ENCODE measurements at regions not wholly inside any gene's neighbourhood (a gene's known extent, or its start where the extent isn't known, plus 50 kb on each side); places are given as distances from the start of the nearest gene placed in this dataset.

- Mint-ChIP-seq H3K4me1 (no peaks in the 10 kb centered on the region), H3K4me3 (no peak overlapping the region), H3K27ac (no peak overlapping the region), H3K9me3 (peaks cover 0 to 13% (median 6%) of the 10 kb centered on the region in 5 donors), H3K27me3 (no peaks in the 10 kb centered on the region), H3K36me3 (no peaks in the 10 kb centered on the region)
- no peaks in the 10 kb centered on the region for H3K36me3 ChIP-seq (ENCODE audit: insufficient read depth, low read length)
- H3K9me3 ChIP-seq (ENCODE audit: low read length): no peaks in the 10 kb centered on the region
- CTCF ChIA-PET: no interaction called here
- H3K27me3 ChIP-seq (ENCODE audit: insufficient read depth, low read length, poor library complexity, severe bottlenecking): no peaks in the 10 kb centered on the region
- no peaks in the 10 kb centered on the region for H3K4me1 ChIP-seq (ENCODE audit: insufficient read depth, low read length)
- DNase-seq: no peak
- no peak overlapping the region for H3K27ac ChIP-seq (ENCODE audit: low read depth, low read length)
- no peak overlapping the region for H3K4me3 ChIP-seq (ENCODE audit: low read length)
- POLR2A ChIA-PET: no interaction called here
These were observed 1053.4 kb upstream of the ADGRL4 start for GRCh38 chr1:80059940-80060339.

DNA sequence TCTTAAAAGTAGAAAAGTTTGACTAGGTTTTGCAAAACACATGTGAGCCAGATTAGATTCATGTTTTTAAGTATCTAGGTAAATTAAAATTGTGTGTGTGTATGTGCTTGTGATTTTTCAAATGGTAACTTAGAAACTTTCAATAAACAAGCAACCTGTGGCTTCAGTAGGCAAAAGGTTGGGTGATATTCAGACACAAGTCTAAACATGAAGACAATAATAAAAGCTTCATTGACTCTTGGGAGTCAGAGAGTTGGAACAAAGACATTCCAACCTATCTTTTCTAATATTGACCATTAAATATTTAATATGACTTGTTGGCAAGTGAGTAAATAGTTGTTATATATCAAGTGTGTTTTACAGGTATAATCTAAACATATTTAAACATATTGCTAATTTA lies 1049.6 kb upstream of the ADGRL4 start:
- no peak for DNase-seq
- H3K27me3 Mint-ChIP-seq: no peaks in the 10 kb centered on the region
- no peaks in the 10 kb centered on the region for H3K36me3 Mint-ChIP-seq
- H3K4me1 ChIP-seq (ENCODE audit: insufficient read depth, low read length): no peaks in the 10 kb centered on the region
- no peak overlapping the region for H3K4me3 Mint-ChIP-seq
- CTCF ChIA-PET: no interaction called here
- H3K27ac Mint-ChIP-seq: no peak overlapping the region
- H3K9me3 Mint-ChIP-seq: peaks cover 5 to 18% (median 10%) of the 10 kb centered on the region in 5 donors
- H3K4me1 Mint-ChIP-seq: no peaks in the 10 kb centered on the region
- no peak overlapping the region for H3K4me3 ChIP-seq (ENCODE audit: low read length)
- H3K27me3 ChIP-seq (ENCODE audit: insufficient read depth, low read length, poor library complexity, severe bottlenecking): no peaks in the 10 kb centered on the region
- no peaks in the 10 kb centered on the region for H3K36me3 ChIP-seq (ENCODE audit: insufficient read depth, low read length)
- POLR2A ChIA-PET: no interaction called here
- H3K27ac ChIP-seq (ENCODE audit: low read depth, low read length): no peak overlapping the region
- no peaks in the 10 kb centered on the region for H3K9me3 ChIP-seq (ENCODE audit: low read length)

DNA sequence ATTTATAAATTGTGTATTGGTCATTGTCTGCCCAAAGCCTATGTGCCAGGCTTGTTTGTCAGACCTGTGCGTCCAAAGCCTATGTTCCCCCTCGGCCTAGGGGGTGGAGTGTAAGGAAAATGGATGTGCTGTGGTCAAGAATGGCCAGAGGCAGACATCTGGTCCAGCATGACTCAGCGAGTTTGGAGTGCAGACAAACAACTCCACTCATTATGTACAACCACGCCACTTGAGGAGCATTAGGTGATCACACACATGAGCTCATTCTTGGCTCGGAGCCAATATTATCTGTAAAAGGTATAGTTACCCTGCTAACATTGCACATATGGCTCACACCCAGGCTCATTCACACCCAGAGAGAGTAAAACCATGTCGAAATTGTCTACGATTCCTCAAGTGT lies 1047.6 kb upstream of the ADGRL4 start:
- Mint-ChIP-seq H3K36me3 (no peaks in the 10 kb centered on the region), H3K27ac (no peak overlapping the region), H3K4me3 (no peak overlapping the region), H3K4me1 (no peaks in the 10 kb centered on the region), H3K27me3 (no peaks in the 10 kb centered on the region), H3K9me3 (peaks cover 5 to 24% (median 7%) of the 10 kb centered on the region in 5 donors)
- H3K27ac ChIP-seq (ENCODE audit: low read depth, low read length): no peak overlapping the region
- ChIA-PET CTCF (no interaction called here), POLR2A (no interaction called here)
- no peaks in the 10 kb centered on the region for H3K4me1 ChIP-seq (ENCODE audit: insufficient read depth, low read length)
- no peak overlapping the region for H3K4me3 ChIP-seq (ENCODE audit: low read length)
- H3K36me3 ChIP-seq (ENCODE audit: insufficient read depth, low read length): no peaks in the 10 kb centered on the region
- DNase-seq: peak in 1 of 5 donors; percentile 36
- no peaks in the 10 kb centered on the region for H3K9me3 ChIP-seq (ENCODE audit: low read length)
- H3K27me3 ChIP-seq (ENCODE audit: insufficient read depth, low read length, poor library complexity, severe bottlenecking): no peaks in the 10 kb centered on the region

GRCh38 chr1:80053613-80054012 lies 1047.1 kb upstream of the ADGRL4 start:
- Histone ChIP-seq H3K27me3 (ENCODE audit: insufficient read depth, low read length, poor library complexity, severe bottlenecking) (no peaks in the 10 kb centered on the region), H3K27ac (ENCODE audit: low read depth, low read length) (no peak overlapping the region), H3K4me1 (ENCODE audit: insufficient read depth, low read length) (no peaks in the 10 kb centered on the region), H3K9me3 (ENCODE audit: low read length) (no peaks in the 10 kb centered on the region), H3K36me3 (ENCODE audit: insufficient read depth, low read length) (no peaks in the 10 kb centered on the region), H3K4me3 (ENCODE audit: low read length) (no peak overlapping the region)
- H3K4me1 Mint-ChIP-seq: no peaks in the 10 kb centered on the region
- peaks cover 5 to 24% (median 5%) of the 10 kb centered on the region in 5 donors for H3K9me3 Mint-ChIP-seq
- no peaks in the 10 kb centered on the region for H3K36me3 Mint-ChIP-seq
- H3K27me3 Mint-ChIP-seq: no peaks in the 10 kb centered on the region
- no peak overlapping the region for H3K27ac Mint-ChIP-seq
- CTCF ChIA-PET: no interaction called here
- H3K4me3 Mint-ChIP-seq: no peak overlapping the region
- POLR2A ChIA-PET: no interaction called here
- no peak for DNase-seq

DNA sequence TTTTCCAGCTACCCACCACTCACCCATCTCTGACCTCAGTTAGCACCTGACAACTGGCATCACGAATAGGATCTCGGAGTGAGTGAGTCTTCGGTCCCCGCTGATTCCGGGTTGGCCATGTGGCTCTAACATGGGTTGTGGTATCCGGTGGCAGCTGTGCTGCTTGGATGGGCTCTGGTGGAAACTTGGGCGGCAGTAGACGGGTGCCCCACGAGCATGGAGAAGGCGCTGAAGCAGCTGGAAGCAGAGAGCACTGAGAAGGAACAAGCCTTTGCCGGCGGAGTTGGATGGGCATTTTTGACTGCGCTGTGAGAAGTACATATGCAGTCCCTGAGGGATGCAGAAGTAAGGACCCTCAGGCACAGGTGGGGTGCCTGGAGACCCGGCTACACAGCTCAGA lies 1044.0 kb upstream of the ADGRL4 start:
- H3K4me3 Mint-ChIP-seq: no peak overlapping the region

DNA sequence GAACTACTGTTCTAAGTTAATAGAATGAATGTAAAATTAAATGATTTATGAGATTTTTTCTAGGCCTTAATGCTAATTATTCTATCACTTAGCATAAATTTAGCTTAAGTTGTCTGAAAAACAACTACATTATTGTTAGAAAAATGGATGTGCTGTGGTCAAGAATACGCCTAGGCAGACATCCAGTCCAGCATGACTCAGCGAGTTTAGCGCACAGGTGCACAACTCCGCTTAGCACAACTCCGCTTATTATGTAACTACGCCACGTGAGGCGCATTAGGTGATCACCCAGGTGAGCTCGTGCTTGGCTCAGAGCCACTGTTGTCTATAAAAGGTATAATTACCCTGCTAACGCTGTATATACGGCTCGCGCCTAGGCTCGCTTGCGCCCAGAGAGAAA lies 1043.6 kb upstream of the ADGRL4 start:
- Histone ChIP-seq H3K27me3 (ENCODE audit: insufficient read depth, low read length, poor library complexity, severe bottlenecking) (no peaks in the 10 kb centered on the region), H3K36me3 (ENCODE audit: insufficient read depth, low read length) (no peaks in the 10 kb centered on the region), H3K4me3 (ENCODE audit: low read length) (no peak overlapping the region), H3K9me3 (ENCODE audit: low read length) (no peaks in the 10 kb centered on the region), H3K4me1 (ENCODE audit: insufficient read depth, low read length) (no peaks in the 10 kb centered on the region), H3K27ac (ENCODE audit: low read depth, low read length) (no peak overlapping the region)
- no peaks in the 10 kb centered on the region for H3K36me3 Mint-ChIP-seq
- peaks cover 5 to 29% (median 11%) of the 10 kb centered on the region in 5 donors for H3K9me3 Mint-ChIP-seq
- ChIA-PET POLR2A (no interaction called here), CTCF (no interaction called here)
- H3K27me3 Mint-ChIP-seq: no peaks in the 10 kb centered on the region
- no peak overlapping the region for H3K4me3 Mint-ChIP-seq
- no peak overlapping the region for H3K27ac Mint-ChIP-seq
- DNase-seq: no peak
- H3K4me1 Mint-ChIP-seq: no peaks in the 10 kb centered on the region

More for the DNA sequence above, 1044.0 kb upstream of the ADGRL4 start:
- H3K27ac ChIP-seq (ENCODE audit: low read depth, low read length): no peak overlapping the region
- no peak for DNase-seq
- Mint-ChIP-seq H3K27ac (no peak overlapping the region), H3K27me3 (no peaks in the 10 kb centered on the region), H3K36me3 (no peaks in the 10 kb centered on the region), H3K9me3 (peaks cover 5 to 29% (median 11%) of the 10 kb centered on the region in 5 donors), H3K4me1 (no peaks in the 10 kb centered on the region)
- CTCF ChIA-PET: no interaction called here
- no peaks in the 10 kb centered on the region for H3K4me1 ChIP-seq (ENCODE audit: insufficient read depth, low read length)
- H3K4me3 ChIP-seq (ENCODE audit: low read length): no peak overlapping the region
- POLR2A ChIA-PET: no interaction called here
- H3K36me3 ChIP-seq (ENCODE audit: insufficient read depth, low read length): no peaks in the 10 kb centered on the region
- no peaks in the 10 kb centered on the region for H3K27me3 ChIP-seq (ENCODE audit: insufficient read depth, low read length, poor library complexity, severe bottlenecking)
- no peaks in the 10 kb centered on the region for H3K9me3 ChIP-seq (ENCODE audit: low read length)

DNA sequence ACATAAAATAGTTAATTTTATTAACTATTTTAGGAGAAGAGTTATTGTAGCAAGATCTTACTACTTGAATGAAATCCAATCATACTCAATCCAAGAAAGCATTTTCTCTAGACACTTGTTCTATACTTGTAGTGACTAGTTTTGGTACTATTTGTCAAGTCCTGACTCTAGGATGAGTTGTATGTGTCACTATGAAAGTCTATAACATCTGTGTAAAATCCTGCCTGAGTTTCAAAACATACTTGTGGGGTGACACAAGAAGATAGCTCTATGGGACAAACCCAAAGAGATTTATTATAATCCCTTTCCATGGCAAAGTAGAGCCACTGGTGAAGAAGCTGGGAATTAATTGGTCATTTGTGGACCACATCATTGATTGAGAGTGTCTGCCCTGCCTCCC lies 1042.2 kb upstream of the ADGRL4 start:
- Mint-ChIP-seq H3K9me3 (peaks cover 2 to 24% (median 11%) of the 10 kb centered on the region in 5 donors), H3K27ac (no peak overlapping the region), H3K4me3 (no peak overlapping the region), H3K27me3 (no peaks in the 10 kb centered on the region), H3K4me1 (no peaks in the 10 kb centered on the region), H3K36me3 (no peaks in the 10 kb centered on the region)
- Histone ChIP-seq H3K4me1 (ENCODE audit: insufficient read depth, low read length) (no peaks in the 10 kb centered on the region), H3K9me3 (ENCODE audit: low read length) (no peaks in the 10 kb centered on the region), H3K27me3 (ENCODE audit: insufficient read depth, low read length, poor library complexity, severe bottlenecking) (no peaks in the 10 kb centered on the region), H3K27ac (ENCODE audit: low read depth, low read length) (no peak overlapping the region), H3K36me3 (ENCODE audit: insufficient read depth, low read length) (no peaks in the 10 kb centered on the region), H3K4me3 (ENCODE audit: low read length) (no peak overlapping the region)
- no peak for DNase-seq
- ChIA-PET CTCF (no interaction called here), POLR2A (no interaction called here)

- DNase-seq: no peak
- ChIA-PET CTCF (no interaction called here), POLR2A (no interaction called here)
- Mint-ChIP-seq H3K27me3 (no peaks in the 10 kb centered on the region), H3K36me3 (no peaks in the 10 kb centered on the region), H3K4me1 (no peaks in the 10 kb centered on the region), H3K27ac (no peak overlapping the region), H3K4me3 (no peak overlapping the region), H3K9me3 (peaks cover 2 to 23% (median 12%) of the 10 kb centered on the region in 5 donors)
- Histone ChIP-seq H3K4me1 (ENCODE audit: insufficient read depth, low read length) (no peaks in the 10 kb centered on the region), H3K27ac (ENCODE audit: low read depth, low read length) (no peak overlapping the region), H3K36me3 (ENCODE audit: insufficient read depth, low read length) (no peaks in the 10 kb centered on the region), H3K9me3 (ENCODE audit: low read length) (no peaks in the 10 kb centered on the region), H3K4me3 (ENCODE audit: low read length) (no peak overlapping the region), H3K27me3 (ENCODE audit: insufficient read depth, low read length, poor library complexity, severe bottlenecking) (no peaks in the 10 kb centered on the region)
These were observed 1041.3 kb upstream of the ADGRL4 start for GRCh38 chr1:80047791-80048190.

GRCh38 chr1:80044662-80045061 lies 1038.1 kb upstream of the ADGRL4 start:
- ChIA-PET POLR2A (no interaction called here), CTCF (no interaction called here)
- Mint-ChIP-seq H3K27ac (no peak overlapping the region), H3K4me3 (no peak overlapping the region), H3K36me3 (no peaks in the 10 kb centered on the region), H3K27me3 (no peaks in the 10 kb centered on the region), H3K9me3 (peaks cover 0 to 23% (median 12%) of the 10 kb centered on the region in 5 donors), H3K4me1 (no peaks in the 10 kb centered on the region)
- H3K4me3 ChIP-seq (ENCODE audit: low read length): no peak overlapping the region
- H3K4me1 ChIP-seq (ENCODE audit: insufficient read depth, low read length): no peaks in the 10 kb centered on the region
- no peak for DNase-seq
- H3K36me3 ChIP-seq (ENCODE audit: insufficient read depth, low read length): no peaks in the 10 kb centered on the region
- H3K27ac ChIP-seq (ENCODE audit: low read depth, low read length): no peak overlapping the region
- no peaks in the 10 kb centered on the region for H3K27me3 ChIP-seq (ENCODE audit: insufficient read depth, low read length, poor library complexity, severe bottlenecking)
- no peaks in the 10 kb centered on the region for H3K9me3 ChIP-seq (ENCODE audit: low read length)
